H1 (cell line): ENCODE measurements at regions not wholly inside any gene's neighbourhood (a gene's known extent, or its start where the extent isn't known, plus 50 kb on each side); places are given as distances from the start of the nearest gene placed in this dataset.

Experiments used
- CTCF ChIA-PET: fragments of 300-600 bp; sonication (Branson Sonifier 250); formaldehyde crosslinking; loops from one replicate; lab custom pipeline; 2021; ENCODE audit not compliant: partially characterized antibody; lab: Charles Lee
- POLR2A ChIA-PET: fragments of 300-600 bp; sonication (Branson Sonifier 250); formaldehyde crosslinking; loops from one replicate; lab custom pipeline; 2021; ENCODE audit warnings: inconsistent platforms; ENCODE audit not compliant: partially characterized antibody; lab: Charles Lee
- DNase-seq, 2 experiments: peaks; one replicate each; pipeline versions ENCODE4 v3.0.0 to v3.0.0-alpha.2; 2010 to 2022; ENCODE audit warnings: low spot score in 2 of 2, low read depth in 1 of 2, mixed read lengths in 1 of 2
- FAIRE-seq: peaks from 2 replicates; lab custom pipeline; 2011; peaks lifted over from hg19 to GRCh38; lab: Jason Lieb, UNC
- H2AFZ ChIP-seq: 2 replicates; pipeline ENCODE4 v1.8.1; 2012; ENCODE audit warnings: low read length, inconsistent platforms
- H2AK5ac ChIP-seq: 2 replicates; pipeline ENCODE4 v1.6.1; 2013; ENCODE audit warnings: low read depth, low read length
- H2BK120ac ChIP-seq: replicated peaks from 2 replicates; pipeline ENCODE3; 2013; ENCODE audit warnings: low read depth, low read length, inconsistent platforms
- H2BK12ac ChIP-seq: 2 replicates; pipeline ENCODE4 v1.6.1; 2013; ENCODE audit warnings: low read depth, low read length
- H2BK15ac ChIP-seq: 2 replicates; pipeline ENCODE4 v1.6.1; 2013; ENCODE audit warnings: low read length
- H2BK20ac ChIP-seq: 2 replicates; pipeline ENCODE4 v1.6.1; 2013; ENCODE audit warnings: low read length
- H2BK5ac ChIP-seq: 2 replicates; pipeline ENCODE4 v1.6.1; 2013; ENCODE audit warnings: low read depth, low read length
- H3K14ac ChIP-seq: 2 replicates; pipeline ENCODE4 v1.6.1; 2013; ENCODE audit warnings: inconsistent platforms; ENCODE audit not compliant: insufficient read length
- H3K18ac ChIP-seq: 2 replicates; pipeline ENCODE4 v1.6.1; 2013; ENCODE audit warnings: low read length; ENCODE audit errors: extremely low read depth
- H3K23ac ChIP-seq: 2 replicates; pipeline ENCODE4 v1.6.1; 2013; ENCODE audit warnings: inconsistent platforms; ENCODE audit not compliant: insufficient read length
- H3K23me2 ChIP-seq: 2 replicates; pipeline ENCODE4 v1.6.1; 2013; ENCODE audit warnings: low read depth, low read length
- H3K27ac ChIP-seq: 2 replicates; pipeline ENCODE4 v1.6.1; 2011; ENCODE audit warnings: low read depth, low read length, inconsistent platforms
- H3K27me3 ChIP-seq, 4 experiments: replicated peaks in 1 of 4; 1 replicate in 1 of 4; 2 replicates in 3 of 4; pipeline versions ENCODE4 v1.6.1 to v1.8.1; 2011 to 2013; ENCODE audit warnings: low read length in 3 of 4, mild to moderate bottlenecking in 3 of 4, inconsistent platforms in 2 of 4, mixed read lengths in 2 of 4, moderate library complexity in 1 of 4; ENCODE audit not compliant: control insufficient read depth in 3 of 4, insufficient read depth in 3 of 4; ENCODE audit errors: extremely low read depth in 1 of 4
- H3K36me3 ChIP-seq, 4 experiments: 2 replicates each; pipeline versions ENCODE4 v1.6.1 to v1.8.1; 2011 to 2013; ENCODE audit warnings: mild to moderate bottlenecking in 4 of 4, low read length in 3 of 4, moderate library complexity in 2 of 4, control low read depth in 1 of 4, inconsistent platforms in 1 of 4; ENCODE audit not compliant: insufficient read depth in 4 of 4, control insufficient read depth in 2 of 4
- H3K4ac ChIP-seq: replicated peaks from 2 replicates; pipeline ENCODE3; 2013; ENCODE audit warnings: low read length, low read depth, mixed read lengths, inconsistent platforms; ENCODE audit not compliant: insufficient read length
- H3K4me1 ChIP-seq, 4 experiments: replicated peaks in 1 of 4; 1 replicate in 1 of 4; 2 replicates in 3 of 4; pipeline versions ENCODE4 v1.6.1 to v1.8.1; 2011 to 2013; ENCODE audit warnings: low read length in 3 of 4, inconsistent platforms in 2 of 4, mixed read lengths in 1 of 4; ENCODE audit not compliant: insufficient read depth in 4 of 4, control insufficient read depth in 3 of 4
- H3K4me2 ChIP-seq, 2 experiments: 2 replicates each; pipeline versions ENCODE4 v1.6.1 to v1.8.1; 2011 to 2013; ENCODE audit warnings: low read depth in 2 of 2, low read length in 2 of 2, control low read depth in 1 of 2, inconsistent platforms in 1 of 2, mild to moderate bottlenecking in 1 of 2; ENCODE audit not compliant: insufficient read depth in 1 of 2
- H3K4me3 ChIP-seq, 4 experiments: fragments of 200-600, 300-600 bp in 1 of 4; sonication (generic), shearing (Covaris generic), sonication (Bioruptor Twin) in 1 of 4; 2 replicates each; pipeline versions ENCODE4 v1.5.1 to v1.8.1; 2011 to 2016; ENCODE audit warnings: low read length in 4 of 4, low read depth in 3 of 4, control low read depth in 2 of 4, inconsistent platforms in 2 of 4, mild to moderate bottlenecking in 2 of 4, mixed read lengths in 1 of 4, moderate library complexity in 1 of 4; ENCODE audit not compliant: insufficient read depth in 2 of 4; ENCODE audit errors: extremely low read depth in 1 of 4
- H3K56ac ChIP-seq: replicated peaks from 2 replicates; pipeline ENCODE3; 2013; ENCODE audit warnings: low read depth, mild to moderate bottlenecking, mixed read lengths, low read length, inconsistent platforms; ENCODE audit not compliant: insufficient read length
- H3K79me1 ChIP-seq: 2 replicates; pipeline ENCODE4 v1.6.1; 2013; ENCODE audit warnings: low read depth, low read length, control low read depth
- H3K79me2 ChIP-seq, 2 experiments: 2 replicates each; pipeline versions ENCODE4 v1.6.1 to v1.8.1; 2012 to 2013; ENCODE audit warnings: low read length in 2 of 2, mild to moderate bottlenecking in 2 of 2, inconsistent platforms in 1 of 2; ENCODE audit not compliant: insufficient read depth in 2 of 2, control insufficient read depth in 1 of 2
- H3K9ac ChIP-seq, 4 experiments: replicated peaks in 1 of 4; 1 replicate in 1 of 4; 2 replicates in 3 of 4; pipeline versions ENCODE4 v1.6.1 to v1.8.1; 2011 to 2013; ENCODE audit warnings: low read depth in 3 of 4, low read length in 3 of 4, control low read depth in 2 of 4, mild to moderate bottlenecking in 2 of 4, moderate library complexity in 2 of 4, inconsistent platforms in 1 of 4; ENCODE audit errors: extremely low read depth in 1 of 4
- H3K9me3 ChIP-seq, 2 experiments: 2 replicates each; pipeline versions ENCODE4 v1.6.1 to v1.8.1; 2012 to 2013; ENCODE audit warnings: mild to moderate bottlenecking in 2 of 2, moderate library complexity in 2 of 2, control low read depth in 1 of 2, inconsistent platforms in 1 of 2, low read depth in 1 of 2, low read length in 1 of 2, mixed read lengths in 1 of 2; ENCODE audit not compliant: insufficient read depth in 2 of 2
- H4K20me1 ChIP-seq, 2 experiments: replicated peaks in 1 of 2; 2 replicates each; pipeline versions ENCODE3 to v1.8.1; 2011 to 2013; ENCODE audit warnings: inconsistent platforms in 2 of 2, low read length in 2 of 2, mild to moderate bottlenecking in 1 of 2; ENCODE audit not compliant: insufficient read depth in 2 of 2, control insufficient read depth in 1 of 2
- H4K5ac ChIP-seq: 2 replicates; pipeline ENCODE4 v1.6.1; 2013; ENCODE audit warnings: low read length, low read depth, mixed read lengths, inconsistent platforms; ENCODE audit not compliant: insufficient read length
- H4K8ac ChIP-seq: 2 replicates; pipeline ENCODE4 v1.8.0; 2013; ENCODE audit warnings: mild to moderate bottlenecking, moderate library complexity, low read length, inconsistent platforms; ENCODE audit not compliant: insufficient read depth; ENCODE audit errors: extremely low read depth
- H4K91ac ChIP-seq: replicated peaks from 2 replicates; pipeline ENCODE3; 2013; ENCODE audit warnings: low read length, mixed read lengths, inconsistent platforms; ENCODE audit not compliant: insufficient read length
- CHD2 ChIP-seq: IDR thresholded peaks from 2 replicates; pipeline ENCODE4 v1.6.1; 2012; ENCODE audit warnings: low read length, improper control_type of control experiment
- CTCF ChIP-seq, 3 experiments: IDR thresholded peaks; 1 replicate in 2 of 3; 2 replicates in 1 of 3; pipeline versions ENCODE4 v1.5.1 to v1.6.1; 2011; ENCODE audit warnings: low read length in 3 of 3, mild to moderate bottlenecking in 3 of 3, inconsistent platforms in 2 of 3, low read depth in 1 of 3, moderate library complexity in 1 of 3; ENCODE audit not compliant: insufficient read depth in 1 of 3; ENCODE audit errors: control extremely low read depth in 1 of 3
- RAD21 ChIP-seq, 2 experiments: IDR thresholded peaks in 1 of 2; conservative IDR thresholded peaks in 1 of 2; 2 replicates each; pipeline ENCODE4 v1.6.1; 2011; ENCODE audit warnings: low read depth in 2 of 2, low read length in 2 of 2, improper control_type of control experiment in 1 of 2, inconsistent platforms in 1 of 2, mild to moderate bottlenecking in 1 of 2, moderate library complexity in 1 of 2
- WGBS, 2 experiments: shearing (Covaris generic) in 1 of 2; methylation state at CpG; one replicate each; pipeline versions ENCODE4 v1.1.6 to v1.1.7; 2013 to 2015; ENCODE audit warnings: low lambda C conversion rate in 2 of 2, mixed read lengths in 2 of 2, inconsistent platforms in 1 of 2, low coverage in 1 of 2, missing lambda C conversion rate in 1 of 2; ENCODE audit not compliant: insufficient replicate concordance in 2 of 2, insufficient coverage in 1 of 2, insufficient read length in 1 of 2; ENCODE audit errors: extremely low coverage in 1 of 2, missing lambda C conversion rate in 1 of 2; 5-methylcytosine and 5-hydroxymethylcytosine counted together

GRCh38 chr14:46581036-46581671 is 70.4 kb downstream of the RPL10L start:
- peak; percentile 2 to 51 for DNase-seq
- Histone ChIP-seq H3K14ac (no peak overlapping the region), H3K56ac (no peak overlapping the region), H3K27me3 (no peaks in the 10 kb centered on the region), H2AFZ (peak overlapping the region; percentile 11; the same call in 1 of the 2 replicates), H3K4me2 (no peak overlapping the region), H2BK15ac (no peak overlapping the region), H2AK5ac (no peak overlapping the region), H4K8ac (no peak overlapping the region), H2BK12ac (no peak overlapping the region), H3K9ac (no peak overlapping the region), H3K36me3 (no peaks in the 10 kb centered on the region), H3K9me3 (no peaks in the 10 kb centered on the region), H2BK5ac (no peak overlapping the region), H4K5ac (no peak overlapping the region), H3K79me2 (no peaks in the 10 kb centered on the region), H3K18ac (no peak overlapping the region), H3K4ac (no peak overlapping the region), H2BK120ac (no peak overlapping the region), H3K4me1 (no peaks in the 10 kb centered on the region), H3K23ac (no peak overlapping the region), H3K4me3 (no peak overlapping the region), H3K79me1 (no peaks in the 10 kb centered on the region), H4K91ac (no peak overlapping the region), H4K20me1 (no peaks in the 10 kb centered on the region), H2BK20ac (no peak overlapping the region), H3K27ac (no peak overlapping the region), H3K23me2 (no peaks in the 10 kb centered on the region)
- CTCF ChIA-PET: interaction anchor here (0.6 to 2.8 kb wide), 24 partner anchors 9 to 967 kb away, joined by 3 to 14 read pairs (median 3); no protein-coding TSS in a partner anchor
- TF ChIP-seq CTCF (IDR thresholded peaks at IDR 0.05; ENCODE audit: control extremely low read depth in 1 of 3, insufficient read depth in 1 of 3, low read depth in 1 of 3, low read length in 3 of 3): peak in 2 of 3 experiments; percentile 53 to 62; a peak in 3 of 4 replicates
- TF ChIP-seq RAD21 (IDR thresholded peaks at IDR 0.05 in 1 of 2, conservative IDR thresholded peaks at IDR 0.05 in 1 of 2; ENCODE audit: low read depth in 2 of 2, low read length in 2 of 2): peak; percentile 86 to 88
- no peak for TF ChIP-seq CHD2
- WGBS, 2 experiments: 34% methylated on average over 5 of the region's 5 CpGs; no CpG with 5 or more reads in 1 of the 2 experiments
- POLR2A ChIA-PET: no interaction called here
- FAIRE-seq: peak; percentile 87
